ENCODE measurements at regions not wholly inside any gene's neighbourhood (a gene's known extent, or its start where the extent isn't known, plus 50 kb on each side); places are given as distances from the start of the nearest gene placed in this dataset.
"Not testable (repeated sequence)": the region's sequence is repeated elsewhere in the genome, so short reads cannot be mapped to it uniquely, and the experiment has no call there.

- FAIRE-seq (no peak), DNase-seq (ENCODE audit: low read depth) (no peak)
- H3K9ac ChIP-seq (ENCODE audit: low read length), result no peak overlapping the region
- no peak for TF ChIP-seq CTCF (IDR thresholded peaks at IDR 0.05; ENCODE audit: insufficient read depth, low read depth, low read length)
- no peak for TF ChIP-seq EZH2 (IDR thresholded peaks at IDR 0.05; ENCODE audit: insufficient read depth, low read length)
- Mint-ChIP-seq H3K36me3 (ENCODE audit: low read depth, unreplicated experiment) (no peaks in the 10 kb centered on the region), H3K27ac (ENCODE audit: unreplicated experiment) (no peak overlapping the region), H3K4me3 (ENCODE audit: unreplicated experiment) (no peak overlapping the region), H3K9me3 (ENCODE audit: unreplicated experiment) (peaks cover 5% of the 10 kb centered on the region), H3K4me1 (ENCODE audit: low read depth, unreplicated experiment) (no peaks in the 10 kb centered on the region), H3K27me3 (ENCODE audit: low read depth, unreplicated experiment) (no peaks in the 10 kb centered on the region)
- no peak overlapping the region for H3K4me3 ChIP-seq (ENCODE audit: insufficient read depth, low read depth, low read length)
- no peak overlapping the region for H3K4me2 ChIP-seq (ENCODE audit: low read length)
- no peaks in the 10 kb centered on the region for H3K9me3 ChIP-seq (ENCODE audit: insufficient read depth, low read depth, low read length)
- no peak overlapping the region for H2AFZ ChIP-seq (ENCODE audit: low read depth, low read length)
- H4K20me1 ChIP-seq (ENCODE audit: insufficient read depth, low read length), result no peaks in the 10 kb centered on the region
- H3K4me1 ChIP-seq (ENCODE audit: insufficient read depth, low read length), result no peaks in the 10 kb centered on the region
- no peak overlapping the region for H3K27ac ChIP-seq (ENCODE audit: low read depth, low read length)
- H3K27me3 ChIP-seq (ENCODE audit: insufficient read depth, low read length), result no peaks in the 10 kb centered on the region
- no peaks in the 10 kb centered on the region for H3K36me3 ChIP-seq (ENCODE audit: insufficient read depth, low read length)
- no peaks in the 10 kb centered on the region for H3K79me2 ChIP-seq (ENCODE audit: insufficient read depth, low read length)
Measured at GRCh38 chr3:5717254-5717653, 529.7 kb downstream of the EDEM1 start.

GRCh38 chr3:5719668-5720067, 532.2 kb downstream of the EDEM1 start:
- not testable (repeated sequence) for H3K36me3 ChIP-seq (ENCODE audit: insufficient read depth, low read length); H3K27me3 ChIP-seq (ENCODE audit: insufficient read depth, low read length); H3K4me3 Mint-ChIP-seq (ENCODE audit: unreplicated experiment); H3K36me3 Mint-ChIP-seq (ENCODE audit: low read depth, unreplicated experiment); H2AFZ ChIP-seq (ENCODE audit: low read depth, low read length); H3K79me2 ChIP-seq (ENCODE audit: insufficient read depth, low read length); H3K4me1 Mint-ChIP-seq (ENCODE audit: low read depth, unreplicated experiment); H3K4me1 ChIP-seq (ENCODE audit: insufficient read depth, low read length); H3K9me3 Mint-ChIP-seq (ENCODE audit: unreplicated experiment); H3K27ac ChIP-seq (ENCODE audit: low read depth, low read length); H3K9ac ChIP-seq (ENCODE audit: low read length); H3K4me3 ChIP-seq (ENCODE audit: insufficient read depth, low read depth, low read length); DNase-seq (ENCODE audit: low read depth); H3K9me3 ChIP-seq (ENCODE audit: insufficient read depth, low read depth, low read length); H3K4me2 ChIP-seq (ENCODE audit: low read length); FAIRE-seq; H3K27ac Mint-ChIP-seq (ENCODE audit: unreplicated experiment); H4K20me1 ChIP-seq (ENCODE audit: insufficient read depth, low read length); H3K27me3 Mint-ChIP-seq (ENCODE audit: low read depth, unreplicated experiment)

GRCh38 chr3:5725801-5726200, 538.3 kb downstream of the EDEM1 start:
- Histone ChIP-seq H2AFZ (ENCODE audit: low read depth, low read length) (no peak overlapping the region), H3K9me3 (ENCODE audit: insufficient read depth, low read depth, low read length) (peaks cover 4% of the 10 kb centered on the region), H3K4me2 (ENCODE audit: low read length) (no peak overlapping the region), H3K4me3 (ENCODE audit: insufficient read depth, low read depth, low read length) (no peak overlapping the region), H3K27me3 (ENCODE audit: insufficient read depth, low read length) (no peaks in the 10 kb centered on the region), H3K79me2 (ENCODE audit: insufficient read depth, low read length) (no peaks in the 10 kb centered on the region), H3K4me1 (ENCODE audit: insufficient read depth, low read length) (no peaks in the 10 kb centered on the region), H3K36me3 (ENCODE audit: insufficient read depth, low read length) (no peaks in the 10 kb centered on the region), H4K20me1 (ENCODE audit: insufficient read depth, low read length) (no peaks in the 10 kb centered on the region), H3K9ac (ENCODE audit: low read length) (no peak overlapping the region), H3K27ac (ENCODE audit: low read depth, low read length) (no peak overlapping the region)
- FAIRE-seq, result no peak
- Mint-ChIP-seq H3K36me3 (ENCODE audit: low read depth, unreplicated experiment) (no peaks in the 10 kb centered on the region), H3K4me3 (ENCODE audit: unreplicated experiment) (no peak overlapping the region), H3K27me3 (ENCODE audit: low read depth, unreplicated experiment) (peaks cover 2% of the 10 kb centered on the region), H3K27ac (ENCODE audit: unreplicated experiment) (no peak overlapping the region), H3K9me3 (ENCODE audit: unreplicated experiment) (no peaks in the 10 kb centered on the region), H3K4me1 (ENCODE audit: low read depth, unreplicated experiment) (no peaks in the 10 kb centered on the region)
- TF ChIP-seq CTCF (IDR thresholded peaks at IDR 0.05; ENCODE audit: insufficient read depth, low read depth, low read length) (no peak), EZH2 (IDR thresholded peaks at IDR 0.05; ENCODE audit: insufficient read depth, low read length) (no peak)
- DNase-seq (ENCODE audit: low read depth), result no peak
